ENCODE measurements at regions not wholly inside any gene's neighbourhood (a gene's known extent, or its start where the extent isn't known, plus 50 kb on each side); places are given as distances from the start of the nearest gene placed in this dataset.
"Not testable (repeated sequence)": the region's sequence is repeated elsewhere in the genome, so short reads cannot be mapped to it uniquely, and the experiment has no call there.

DNA sequence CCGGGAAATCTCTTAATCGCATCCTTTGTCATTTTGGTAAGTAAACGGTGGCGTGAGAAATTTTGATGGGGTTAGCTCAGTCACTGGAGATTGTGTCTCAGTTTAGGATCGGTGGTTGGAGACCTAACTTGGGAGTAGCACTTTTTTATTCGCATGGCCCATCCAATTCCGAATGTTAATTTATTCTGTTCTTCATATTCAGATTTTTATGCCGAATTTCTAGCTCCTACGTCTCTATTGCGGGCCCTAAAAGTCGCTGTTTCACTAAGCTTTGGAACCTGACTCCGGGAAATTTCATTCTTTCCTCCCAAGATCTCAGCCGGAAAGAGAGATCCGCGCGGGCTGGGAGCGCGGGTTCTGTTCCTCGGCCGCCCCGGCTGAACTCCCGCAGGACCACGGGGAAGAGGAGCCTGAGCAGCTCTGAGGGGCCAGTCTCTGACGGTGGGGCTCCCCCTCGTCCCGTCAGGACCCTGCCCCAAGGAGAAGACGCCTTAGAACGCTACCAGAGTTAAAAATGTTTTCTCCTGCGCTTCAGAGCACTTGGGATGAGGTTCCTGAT, 279.7 kb downstream of the FAM72C start:
- no peak for DNase-seq

DNA sequence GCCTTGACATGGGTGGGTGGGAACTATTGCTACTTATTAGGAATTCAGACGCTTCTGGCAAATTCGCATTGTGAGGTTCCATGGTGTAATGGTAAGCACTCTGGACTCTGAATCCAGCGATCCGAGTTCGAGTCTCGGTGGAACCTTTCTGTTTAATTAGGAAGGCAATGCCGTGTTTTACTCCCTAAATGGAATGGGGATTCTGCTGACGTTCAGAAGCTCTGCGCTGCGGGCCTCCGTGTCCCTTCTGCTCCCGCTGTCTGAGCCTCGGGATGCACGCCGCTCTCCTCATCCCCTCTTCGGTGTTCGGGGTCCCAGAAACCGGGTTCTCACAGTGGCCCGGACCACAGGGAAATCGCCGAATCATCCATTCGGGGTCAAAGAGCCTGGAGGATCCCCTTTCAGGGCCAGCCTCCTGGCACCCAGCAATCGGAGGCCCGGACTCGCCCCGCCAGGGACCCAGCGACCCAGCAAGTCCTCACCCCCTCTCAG, 280.3 kb downstream of the FAM72C start:
- DNase-seq = peak in 1 of 2 donors; percentile 1

DNA sequence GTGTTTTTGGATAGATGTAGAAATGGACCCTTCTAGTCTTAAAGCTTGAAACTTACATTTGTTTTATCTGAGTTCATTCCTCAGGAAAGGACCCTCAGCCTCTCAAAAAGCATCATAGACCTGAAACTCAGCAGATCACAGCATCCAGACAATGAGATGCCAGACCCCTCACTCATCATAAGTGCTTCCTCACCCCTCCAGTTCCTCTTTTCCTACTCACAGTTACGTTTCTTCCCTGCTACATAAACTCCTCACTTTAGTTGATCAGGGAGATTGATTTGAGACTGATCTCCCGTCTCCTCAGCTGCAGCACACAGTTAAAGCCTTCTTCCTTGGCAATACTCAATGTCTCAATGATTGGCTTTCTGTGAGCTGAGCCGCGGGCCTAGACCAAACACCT, 282.0 kb downstream of the FAM72C start:
- DNase-seq = no peak

DNA sequence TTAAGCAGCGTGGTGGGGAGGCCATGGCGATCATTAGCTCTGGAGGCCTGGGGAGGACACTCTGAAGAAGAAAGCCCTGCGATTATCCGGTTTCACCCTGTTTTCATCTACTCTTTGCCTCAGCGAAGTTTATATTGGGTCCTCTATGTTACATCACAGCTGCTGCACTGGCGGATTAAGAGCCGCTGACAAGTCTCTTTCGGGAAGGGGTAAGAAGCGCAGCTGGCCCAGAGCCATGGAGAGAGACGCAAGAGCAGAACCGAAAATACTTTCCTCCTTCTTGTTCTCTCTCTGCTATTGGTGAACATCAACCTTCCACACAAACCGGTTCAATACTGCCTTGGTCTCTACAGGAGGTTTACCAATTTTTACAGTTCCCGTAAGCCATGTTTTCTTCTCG, 291.5 kb downstream of the FAM72C start:
- no peak for DNase-seq

DNA sequence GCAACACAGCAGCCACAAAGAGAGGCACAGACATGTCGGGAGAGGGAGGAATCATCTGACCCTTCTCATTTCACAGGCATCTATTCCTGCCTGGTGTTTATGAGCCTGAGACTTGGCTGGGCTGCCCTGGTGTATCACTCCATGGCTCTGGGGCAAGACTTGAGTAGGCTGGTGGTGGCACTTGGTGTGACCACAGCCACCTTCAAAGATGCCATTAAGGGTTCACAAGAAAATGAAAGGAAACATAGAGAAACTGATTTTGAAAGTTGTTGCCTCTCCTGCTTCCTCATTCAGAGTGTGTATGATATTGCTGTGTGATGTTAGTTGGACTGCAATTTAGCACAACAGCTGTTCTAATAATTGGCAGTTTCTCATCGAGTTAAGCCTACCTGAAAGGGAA, 298.8 kb downstream of the FAM72C start:
- DNase-seq = no peak

DNA sequence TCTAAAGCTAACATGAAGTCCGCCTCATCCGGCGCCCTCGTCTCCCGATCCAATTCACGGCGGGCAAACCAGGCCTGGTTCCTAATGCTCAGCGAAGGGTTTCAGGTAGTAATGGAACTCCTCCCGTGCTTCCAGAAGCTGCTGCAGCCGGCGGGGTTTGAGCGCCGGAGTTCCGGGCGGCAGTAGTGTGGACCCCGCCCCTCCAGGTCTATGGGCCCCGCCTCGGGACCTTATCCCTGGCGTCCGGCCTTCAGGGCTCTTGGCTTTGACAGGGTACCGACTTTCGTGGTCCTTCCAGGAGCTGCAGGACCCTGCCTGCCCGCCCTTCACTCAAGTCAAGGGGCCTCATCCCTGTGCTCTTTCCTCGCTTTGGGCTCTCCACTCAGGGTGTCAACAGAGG, 304.1 kb downstream of the FAM72C start:
- no peak for DNase-seq

DNA sequence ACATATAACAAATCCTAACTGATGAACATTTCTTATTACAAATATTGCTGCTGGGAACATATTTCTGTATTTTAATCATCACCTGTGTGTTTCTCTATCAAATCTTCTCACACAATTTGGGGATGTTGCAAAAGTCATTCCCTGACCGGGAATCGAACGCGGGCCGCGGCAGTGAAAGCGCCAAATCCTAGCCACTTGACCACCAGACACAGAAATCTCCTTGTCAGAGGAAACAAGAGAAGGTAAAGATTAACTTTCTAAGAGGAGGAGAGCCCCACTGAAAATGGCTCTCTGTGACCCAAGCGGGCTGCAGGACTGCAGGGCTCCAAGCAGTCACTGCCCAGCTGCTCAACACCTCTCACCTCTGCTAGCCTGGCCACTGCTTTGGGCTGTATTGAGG, 304.9 kb downstream of the FAM72C start:
- no peak for DNase-seq

DNA sequence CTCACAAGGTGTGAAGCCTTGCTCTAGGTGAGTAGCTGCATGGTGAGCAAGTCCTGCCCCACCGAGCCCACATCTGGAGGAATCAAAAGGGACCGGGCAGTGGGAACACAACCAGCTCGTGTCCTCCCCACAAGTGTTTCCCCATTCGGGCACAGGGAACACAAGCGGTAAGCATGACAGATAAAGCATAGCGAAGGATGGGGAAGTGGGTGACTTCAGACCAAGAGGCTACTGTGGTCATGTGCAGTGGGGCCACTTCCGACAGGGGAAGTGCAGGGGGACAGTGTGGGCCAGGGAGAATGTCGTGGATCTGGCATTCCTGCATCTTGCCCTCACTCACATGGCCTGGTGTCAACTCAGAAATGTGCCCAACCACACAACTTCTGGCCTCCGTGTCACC, 306.2 kb downstream of the FAM72C start:
- DNase-seq = no peak

DNA sequence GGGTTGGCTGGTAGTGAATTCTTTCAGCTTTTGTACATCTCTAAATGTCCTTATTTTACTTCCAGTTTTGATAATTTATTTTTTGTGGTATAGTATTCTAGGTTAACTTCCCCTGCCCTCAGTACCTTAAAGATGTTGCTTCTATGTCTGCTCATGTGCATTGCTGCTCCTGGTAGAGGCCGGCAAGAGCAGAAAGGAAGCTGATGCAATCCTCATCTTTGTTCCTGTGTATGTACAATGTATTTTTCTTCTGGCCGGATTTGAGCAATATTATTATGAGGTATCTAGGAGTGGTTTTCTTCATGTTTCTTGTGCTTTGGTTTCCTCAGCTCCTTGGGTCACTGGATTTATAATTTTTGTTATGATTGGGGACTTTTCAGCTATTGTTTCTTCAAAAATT, 308.7 kb downstream of the FAM72C start:
- DNase-seq = not testable (repeated sequence)

DNA sequence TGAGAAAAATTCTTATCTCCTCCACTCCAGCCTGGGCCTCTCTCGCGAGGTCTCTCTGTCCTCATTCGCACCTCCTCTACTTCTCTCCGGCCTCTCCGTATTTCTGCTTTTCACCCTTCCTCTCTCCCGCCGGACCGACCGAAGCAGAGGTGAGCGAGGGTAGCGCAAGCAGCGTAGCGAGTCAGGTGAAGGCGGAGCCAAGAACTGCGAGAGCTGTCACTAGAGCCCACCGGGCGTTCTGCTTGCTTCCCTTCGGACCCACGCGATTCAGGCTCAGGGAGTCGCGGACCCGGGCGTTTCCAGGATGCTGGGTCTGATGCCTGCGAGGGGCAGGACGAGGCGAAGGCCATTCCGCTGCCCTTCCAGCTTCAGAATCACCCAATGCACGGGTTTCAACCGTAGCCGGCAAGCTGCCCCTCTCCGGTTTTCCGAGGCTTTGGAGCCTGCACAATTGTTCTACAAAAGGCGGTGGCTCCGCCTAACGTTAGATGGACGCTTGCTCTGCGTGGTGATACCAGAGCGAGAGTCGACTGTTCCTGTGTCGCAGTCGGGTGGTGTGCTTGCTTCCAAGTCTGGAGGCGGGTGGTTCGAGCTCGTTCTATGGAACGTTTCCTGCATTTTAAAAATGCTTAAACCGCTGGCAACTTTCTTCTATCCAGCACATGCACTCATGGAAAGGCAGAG, 310.2 kb downstream of the FAM72C start:
- no peak for DNase-seq

DNA sequence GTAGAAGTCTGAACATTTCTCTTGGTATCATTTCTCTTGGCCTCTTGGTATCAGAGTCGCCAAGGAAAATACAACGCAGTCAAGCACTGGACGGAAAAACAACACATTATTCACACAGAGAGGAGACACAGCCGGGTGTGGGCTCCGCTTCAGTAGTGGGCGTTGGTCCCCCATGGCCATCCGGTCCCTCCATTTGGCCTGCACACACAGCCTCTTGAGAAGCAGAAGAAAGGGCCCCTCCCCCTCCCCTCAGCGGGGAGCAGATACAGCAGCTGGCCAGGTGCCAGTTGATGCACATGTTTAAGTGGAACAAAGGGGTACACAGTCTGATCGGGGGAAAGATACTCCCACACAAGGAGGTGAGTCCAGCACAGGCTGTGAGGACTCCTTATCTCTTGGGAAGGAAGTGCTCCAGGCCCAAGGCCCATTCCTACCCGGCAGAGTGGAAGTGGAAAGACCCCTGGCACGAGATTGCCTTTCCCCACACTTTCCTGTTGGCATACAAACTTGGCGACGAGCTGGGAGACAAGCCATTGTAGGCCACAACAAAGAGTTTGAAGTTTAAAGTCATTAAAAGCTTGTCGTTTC, 311.3 kb downstream of the FAM72C start:
- no peak for DNase-seq

DNA sequence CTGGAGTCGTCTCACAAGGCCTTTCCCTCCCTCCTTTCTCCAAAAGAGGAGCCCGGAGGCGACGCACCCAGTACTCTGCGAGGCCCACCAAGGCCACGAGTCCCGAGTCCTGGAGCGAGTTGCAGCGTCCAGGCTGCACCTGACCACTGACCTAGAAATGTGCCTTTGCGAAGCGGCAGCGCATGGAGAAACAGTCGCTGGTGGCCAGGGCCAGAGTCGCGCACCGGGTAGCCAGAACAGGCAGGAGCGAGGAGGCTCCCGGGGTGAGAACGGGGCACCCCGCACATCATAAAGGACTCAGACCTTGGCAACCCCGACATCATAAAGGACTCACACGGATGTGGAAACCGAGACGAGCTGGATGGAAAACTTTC, 318.4 kb downstream of the FAM72C start:
- DNase-seq = no peak

DNA sequence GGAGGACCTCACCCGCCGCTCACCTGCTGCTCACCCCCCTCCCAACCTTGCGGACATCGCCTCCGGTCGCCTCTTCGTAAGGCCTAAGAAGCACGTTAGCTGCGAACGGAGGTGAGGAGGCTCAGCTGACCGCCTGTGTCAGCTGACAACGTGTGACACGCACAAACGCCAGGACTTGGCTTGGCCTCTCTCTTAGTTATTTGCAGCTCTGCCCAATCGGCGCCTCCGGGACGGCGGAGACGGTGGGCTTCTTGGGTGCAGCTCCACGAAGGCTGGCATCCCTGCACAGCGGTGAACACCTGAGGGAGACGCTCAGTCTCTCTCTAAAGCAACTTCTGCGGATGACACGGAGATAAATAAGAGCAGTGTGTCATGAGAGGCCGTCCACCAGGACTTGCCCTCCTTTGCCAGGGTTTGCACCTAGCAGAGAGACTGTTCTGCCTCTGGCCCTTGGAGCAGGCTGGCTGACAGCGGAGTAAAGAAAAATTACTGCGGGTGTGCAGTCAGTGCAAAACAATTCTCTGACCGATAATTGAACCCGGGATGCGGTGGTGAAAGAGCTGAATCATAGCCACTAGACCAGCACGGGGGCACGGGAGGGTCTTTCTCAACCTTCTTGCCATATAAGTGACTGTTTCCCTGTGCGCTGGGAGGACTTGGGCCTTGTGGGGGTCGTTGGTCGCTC, 318.9 kb downstream of the FAM72C start:
- no peak for DNase-seq

DNA sequence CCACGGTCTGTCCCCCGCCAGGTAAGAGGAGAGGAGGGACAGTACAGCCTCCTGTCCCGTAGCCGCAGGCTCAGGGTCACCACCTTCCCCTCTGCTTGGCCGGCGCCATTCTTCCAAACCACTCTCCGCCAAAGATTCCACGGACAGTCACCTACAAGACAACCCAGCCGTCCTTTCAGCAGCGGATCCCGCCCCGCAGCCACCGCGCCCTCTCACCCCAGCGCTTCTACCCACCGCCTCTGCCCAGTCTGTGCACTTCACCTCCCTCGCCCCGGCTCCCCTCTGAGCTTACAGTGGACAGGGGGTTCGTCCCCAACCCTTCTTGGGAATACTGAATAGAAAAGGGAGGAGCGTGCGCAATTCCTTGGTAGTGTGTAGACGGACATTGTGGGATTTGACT, 319.6 kb downstream of the FAM72C start:
- DNase-seq = no peak

DNA sequence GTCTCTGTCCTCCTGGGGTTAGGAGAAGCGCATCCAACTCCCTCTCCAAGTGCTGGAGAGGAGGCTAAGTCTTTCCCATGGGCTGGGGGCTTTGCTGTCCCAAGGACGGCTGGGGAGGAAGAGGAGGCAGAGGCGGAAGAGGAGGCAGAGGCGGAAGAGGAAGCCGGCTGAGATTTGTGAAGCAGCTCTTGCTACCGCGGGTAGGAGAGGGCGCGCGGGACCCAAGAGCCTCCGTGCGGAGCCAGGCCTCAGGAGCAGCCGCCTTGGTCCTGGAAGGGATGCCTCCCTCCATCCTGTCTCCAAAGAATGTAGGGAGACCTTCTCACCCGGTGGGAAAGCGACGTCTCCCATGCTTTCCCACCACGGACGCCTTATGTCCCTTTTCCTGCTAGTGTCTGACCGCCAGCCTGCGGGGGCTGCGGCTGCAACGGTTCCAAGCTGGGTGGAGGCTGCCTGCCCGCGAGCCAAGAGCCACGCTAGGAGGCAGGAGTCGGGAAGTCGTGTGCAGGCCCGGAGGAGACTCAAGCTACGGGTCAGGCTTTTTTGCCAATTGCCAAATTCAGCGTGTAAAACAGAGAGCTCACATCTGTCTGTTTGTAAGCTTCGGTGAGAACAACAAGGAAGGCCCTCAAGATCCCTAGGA, 320.3 kb downstream of the FAM72C start:
- DNase-seq = no peak

DNA sequence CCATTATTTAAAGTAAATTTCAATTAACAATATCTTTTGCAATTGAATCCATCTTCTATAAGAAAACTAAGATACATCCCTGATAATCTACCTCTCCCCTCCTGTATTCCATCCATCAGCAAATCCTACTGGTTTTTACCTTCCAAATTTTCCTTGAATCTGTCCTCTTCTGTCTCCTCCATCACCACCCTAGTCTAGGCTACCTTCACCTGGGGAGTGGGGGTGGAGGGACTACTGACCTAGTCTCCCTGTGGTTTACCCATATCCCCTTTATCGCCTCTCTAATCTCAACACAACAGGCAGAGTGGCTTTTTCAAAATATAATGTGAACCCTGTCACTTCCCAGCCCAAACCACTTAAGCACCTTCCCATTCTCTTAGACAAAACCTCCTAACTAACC, 327.8 kb downstream of the FAM72C start:
- not testable (repeated sequence) for DNase-seq

DNA sequence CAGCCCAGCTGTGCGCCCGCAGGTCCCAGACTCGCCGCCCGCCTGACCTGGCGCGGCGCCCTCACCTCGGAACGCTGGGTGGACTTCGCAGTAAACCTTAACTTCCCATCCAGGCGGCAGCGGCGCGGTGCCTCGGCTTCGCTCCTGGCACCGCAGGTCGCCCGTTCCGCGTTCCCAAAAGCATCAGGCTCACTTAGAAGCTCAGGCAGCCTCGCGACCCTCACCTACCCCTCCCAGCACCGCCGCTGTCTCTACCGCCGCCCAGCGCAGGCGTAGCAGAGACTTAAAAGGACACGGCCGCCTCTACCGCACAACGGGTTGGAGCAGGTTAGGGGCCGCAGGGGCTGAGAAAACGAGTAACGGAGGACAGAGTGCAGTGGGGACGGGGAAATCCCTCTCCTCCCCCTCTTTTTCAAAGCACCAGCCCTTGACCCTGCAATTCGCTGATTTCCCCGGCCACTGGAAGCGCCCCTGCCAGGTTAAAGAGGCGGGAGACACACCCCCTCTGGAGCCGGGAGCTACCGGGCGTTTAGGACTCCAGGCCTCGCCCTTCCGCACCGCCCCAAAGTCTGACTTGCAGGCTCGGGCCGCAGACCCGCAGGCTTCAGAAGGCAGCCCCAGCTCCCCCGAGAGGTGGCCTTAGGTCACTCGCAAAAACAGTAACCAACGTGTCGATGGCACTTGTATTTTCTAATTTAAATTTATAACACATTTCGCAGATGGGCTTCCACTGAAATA, 328.5 kb downstream of the FAM72C start:
- DNase-seq = no peak

DNA sequence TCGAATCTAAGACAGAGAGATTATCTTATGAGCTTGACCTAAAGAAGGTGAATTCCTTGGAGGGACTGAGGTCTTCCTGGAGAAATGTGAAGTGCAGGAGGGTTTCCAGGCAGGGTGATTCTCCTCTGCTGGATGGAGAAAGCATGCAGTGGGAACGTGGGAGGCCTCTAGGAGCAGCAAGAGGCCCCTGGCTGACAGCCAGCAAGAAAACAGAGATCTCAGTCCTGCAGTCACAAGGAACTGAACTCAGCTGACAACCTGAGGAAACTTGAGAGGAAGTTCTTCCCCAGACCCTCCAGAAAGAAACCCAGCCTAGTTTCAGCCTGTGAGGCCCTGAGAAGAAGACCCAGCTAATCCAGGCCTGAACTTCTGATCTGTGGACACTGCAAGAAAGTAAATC, 345.9 kb downstream of the FAM72C start:
- no peak for DNase-seq

DNA sequence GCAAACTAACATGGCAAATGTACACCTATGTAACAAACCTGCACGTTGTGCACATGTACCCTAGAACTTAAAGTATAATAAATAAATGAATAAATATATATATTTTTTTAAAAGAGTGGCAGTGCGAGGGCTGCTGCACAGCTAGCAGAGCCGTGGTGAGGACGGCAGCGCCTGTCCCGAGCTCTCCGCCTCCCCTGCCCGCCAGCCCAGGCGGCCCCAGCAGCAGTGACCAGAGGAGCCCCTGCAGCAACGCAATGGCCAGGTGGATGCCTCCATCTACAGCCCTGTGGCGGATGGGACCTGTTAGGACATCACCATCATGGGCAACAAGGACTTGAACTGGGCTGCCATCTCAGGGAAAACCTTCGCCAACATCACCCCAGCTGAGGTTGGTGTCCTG, 351.9 kb downstream of the FAM72C start:
- no peak for DNase-seq

DNA sequence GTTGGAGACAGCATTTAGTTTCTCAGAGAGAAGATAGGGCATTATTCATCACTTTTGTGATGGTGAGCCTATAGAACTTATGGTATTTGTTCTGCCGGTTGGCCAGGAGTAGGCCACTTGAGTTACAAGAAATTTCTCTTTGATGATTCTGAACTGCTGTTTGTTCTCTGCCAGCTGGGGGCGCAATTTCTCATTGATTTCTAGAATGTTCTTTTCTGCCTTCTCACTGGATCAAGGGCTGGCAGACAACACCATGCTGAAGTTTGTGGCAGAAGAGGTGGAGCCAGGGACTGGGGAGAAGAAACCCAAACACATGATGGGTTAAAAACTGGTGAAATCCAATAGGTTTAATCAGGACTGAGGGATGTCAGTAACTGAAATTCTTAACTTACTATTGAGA, 360.6 kb downstream of the FAM72C start:
- peak in 1 of 2 donors; percentile 7 for DNase-seq

DNA sequence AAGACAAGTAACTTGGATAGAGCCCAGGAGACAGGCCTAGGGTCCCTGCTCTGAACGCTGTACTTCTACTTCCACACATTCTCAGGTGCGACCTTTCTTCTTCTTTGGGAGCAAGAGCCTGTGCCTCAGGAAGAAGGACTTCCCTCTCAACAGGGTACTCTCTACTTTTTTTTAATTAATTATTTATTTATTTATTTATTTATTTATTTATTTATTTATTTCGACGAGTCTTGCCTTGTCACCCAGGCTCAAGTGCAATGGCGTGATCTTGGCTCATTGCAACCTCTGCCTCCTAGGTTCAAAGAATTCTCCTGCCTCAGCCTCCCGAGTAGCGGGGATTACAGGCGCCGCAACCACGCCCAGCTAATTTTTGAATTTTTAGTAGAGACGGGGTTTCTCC, 361.6 kb downstream of the FAM72C start:
- DNase-seq = no peak

DNA sequence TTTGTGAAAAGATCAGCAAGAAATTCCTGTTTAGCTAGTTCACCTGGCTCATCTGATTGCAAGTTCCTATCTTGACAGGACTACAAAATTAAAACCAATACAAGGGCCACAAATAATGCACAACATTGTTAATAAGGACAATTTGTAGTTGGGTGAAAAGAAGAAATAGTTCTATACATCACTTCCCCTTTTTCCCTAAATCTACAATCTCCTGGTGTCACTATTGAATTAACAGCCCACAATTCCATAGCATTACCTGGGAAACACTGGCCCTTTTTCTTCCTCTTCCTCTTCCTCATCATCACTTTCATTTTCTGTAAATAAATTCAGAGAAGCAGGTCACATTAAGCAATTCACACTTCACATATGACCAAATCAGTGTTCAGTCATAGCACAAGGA, 366.9 kb downstream of the FAM72C start:
- no peak for DNase-seq

DNA sequence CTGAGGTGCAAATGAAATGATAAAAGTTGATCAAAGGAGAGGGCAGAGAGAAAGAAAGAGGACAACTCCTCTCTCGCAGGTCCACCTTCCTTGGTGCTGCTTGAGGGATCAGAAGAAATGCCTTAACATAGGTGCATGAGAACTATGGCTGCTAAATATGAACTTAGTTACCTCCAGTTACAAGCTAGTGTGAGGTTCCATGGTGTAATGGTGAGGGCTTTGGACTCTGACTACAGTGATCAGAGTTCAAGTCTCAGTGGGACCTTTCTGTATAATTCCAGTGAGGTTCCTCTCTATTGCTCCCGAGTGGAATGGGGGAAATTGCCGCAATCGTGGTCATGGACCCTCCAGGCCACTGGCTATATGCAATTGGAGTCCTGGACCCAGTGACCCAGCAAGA, 387.3 kb downstream of the FAM72C start:
- no peak for DNase-seq

All from inflammatory macrophage treated with lipopolysaccharide for 1 hour (primary cell).